CD4-positive, alpha-beta T cell (primary cell): ENCODE measurements at regions not wholly inside any gene's neighbourhood (a gene's known extent, or its start where the extent isn't known, plus 50 kb on each side); places are given as distances from the start of the nearest gene placed in this dataset.

Experiments
- ATAC-seq: fragments of 200-7000 bp; cut with Tn5 transposase; one replicate; pipeline ENCODE4 v1.10.0; 2022; ENCODE audit warnings: mild to moderate bottlenecking; ENCODE audit not compliant: poor library complexity
- CTCF ChIA-PET: fragments of 350-600 bp; sonication (Branson Sonifier 250); formaldehyde crosslinking; loops from one replicate; lab custom pipeline; 2021; ENCODE audit warnings: antibody characterized with exemption, inconsistent platforms; lab: Charles Lee
- POLR2A ChIA-PET: fragments of 350-600 bp; sonication (Branson Sonifier 250); formaldehyde crosslinking; loops from one replicate; lab custom pipeline; 2021; ENCODE audit warnings: antibody characterized with exemption, inconsistent platforms; lab: Charles Lee
- DNase-seq, 14 experiments: peaks; one replicate each; pipeline ENCODE4 v3.0.0-alpha.2; 2013 to 2020; ENCODE audit warnings: mixed read lengths in 2 of 14
- H3K27ac ChIP-seq, 2 donors: one replicate each; pipeline versions ENCODE4 v1.5.1 to v1.7.0; 2013; ENCODE audit warnings: low read length in 2 of 2, low read depth in 1 of 2, mild to moderate bottlenecking in 1 of 2
- H3K27me3 ChIP-seq, 2 experiments: 1 replicate in 1 of 2; 2 replicates in 1 of 2; pipeline versions ENCODE4 v1.6.1 to v1.7.0; 2013; ENCODE audit warnings: low read length in 2 of 2, control low read depth in 1 of 2, mild to moderate bottlenecking in 1 of 2, moderate library complexity in 1 of 2; ENCODE audit not compliant: insufficient read depth in 2 of 2, control insufficient read depth in 1 of 2
- H3K36me3 ChIP-seq: one replicate; pipeline ENCODE4 v1.6.1; 2013; ENCODE audit warnings: low read length, control low read depth; ENCODE audit not compliant: insufficient read depth
- H3K4me1 ChIP-seq: one replicate; pipeline ENCODE4 v1.6.1; 2013; ENCODE audit warnings: low read length, control low read depth; ENCODE audit not compliant: insufficient read depth
- H3K4me3 ChIP-seq: one replicate; pipeline ENCODE4 v1.5.1; 2013; ENCODE audit warnings: mild to moderate bottlenecking, low read length, moderate library complexity
- H3K9me3 ChIP-seq, 2 experiments: 1 replicate in 1 of 2; 2 replicates in 1 of 2; pipeline versions ENCODE4 v1.6.1 to v1.7.0; 2013; ENCODE audit warnings: low read length in 2 of 2, mild to moderate bottlenecking in 2 of 2, control low read depth in 1 of 2, moderate library complexity in 1 of 2; ENCODE audit not compliant: control insufficient read depth in 1 of 2, insufficient read depth in 1 of 2
- H3K27ac Mint-ChIP-seq: one replicate; pipeline ENCODE4 v1.8.0; 2020; ENCODE audit warnings: mixed read lengths
- H3K27me3 Mint-ChIP-seq: one replicate; pipeline ENCODE4 v1.8.0; 2021; ENCODE audit warnings: mixed read lengths
- H3K36me3 Mint-ChIP-seq: one replicate; pipeline ENCODE4 v1.8.0; 2021; ENCODE audit warnings: low read depth, mixed read lengths
- H3K4me1 Mint-ChIP-seq: one replicate; pipeline ENCODE4 v1.8.0; 2021; ENCODE audit warnings: low read depth, mixed read lengths
- H3K4me3 Mint-ChIP-seq: one replicate; pipeline ENCODE4 v1.8.0; 2020; ENCODE audit warnings: mild to moderate bottlenecking, mixed read lengths
- H3K9me3 Mint-ChIP-seq: one replicate; pipeline ENCODE4 v1.8.0; 2020; ENCODE audit warnings: mixed read lengths
- intact Hi-C, 2 experiments: fragments of 100-400 bp; cut with DNase I in 1 of 2; cut with micrococcal nuclease in 1 of 2; formaldehyde crosslinking; loops; one replicate each; pipeline versions ENCODE4 v1.15.1 to v1.9.0; 2023 to 2025; cut with DNase I, micrococcal nuclease
- TF ChIP-seq, protein P1 (sequence below): fragments of 200-600 bp; IDR thresholded peaks from one replicate; pipeline ENCODE4 v1.8.0; 2022; ENCODE audit warnings: antibody characterized with exemption, mild to moderate bottlenecking

DNA sequence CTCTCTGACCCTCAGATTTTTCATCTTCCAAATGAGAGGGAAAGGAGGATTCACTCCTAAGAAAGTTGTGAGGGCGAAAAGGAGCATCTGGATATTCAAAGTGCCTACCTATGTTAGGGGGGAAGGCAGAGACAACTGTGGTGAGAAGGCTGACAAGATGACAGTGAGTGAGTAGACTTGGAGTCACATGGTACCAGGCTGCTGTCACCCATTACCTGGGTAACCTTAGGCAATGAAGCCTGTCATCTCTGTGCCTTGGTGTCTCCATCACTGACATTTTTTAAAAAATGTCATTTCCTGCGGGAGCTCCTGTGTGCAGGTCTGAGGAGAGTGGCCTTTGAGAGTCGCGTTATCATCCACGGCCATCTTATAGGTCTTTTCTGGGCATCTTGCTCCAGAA lies 124.0 kb downstream of the MAF start:
- intact Hi-C loops, result no loop called here

DNA sequence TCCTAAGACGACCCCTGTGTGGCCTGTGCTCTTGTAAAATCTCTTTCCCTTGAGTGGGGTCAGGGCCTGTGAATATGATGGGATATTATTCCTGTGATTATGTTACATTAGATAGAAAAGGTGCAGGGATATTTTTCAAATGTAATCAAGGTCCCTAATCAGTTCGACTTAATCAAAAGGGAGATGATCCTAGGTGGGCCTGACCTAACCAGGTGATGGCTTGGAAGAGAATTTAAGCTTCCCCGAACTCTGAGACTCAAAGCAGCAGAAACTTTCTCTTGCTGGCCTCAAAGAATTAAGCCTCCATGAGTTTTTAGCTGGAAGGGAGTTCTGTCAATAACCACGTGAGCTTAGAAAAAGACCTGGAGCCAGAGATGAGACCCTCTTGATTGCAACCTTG lies 124.7 kb downstream of the MAF start:
- no peak for DNase-seq
- H3K27me3 ChIP-seq, result no peaks in the 10 kb centered on the region
- ATAC-seq, result no peak
- H3K36me3 ChIP-seq, result no peaks in the 10 kb centered on the region
- TF ChIP-seq, protein P1, sequence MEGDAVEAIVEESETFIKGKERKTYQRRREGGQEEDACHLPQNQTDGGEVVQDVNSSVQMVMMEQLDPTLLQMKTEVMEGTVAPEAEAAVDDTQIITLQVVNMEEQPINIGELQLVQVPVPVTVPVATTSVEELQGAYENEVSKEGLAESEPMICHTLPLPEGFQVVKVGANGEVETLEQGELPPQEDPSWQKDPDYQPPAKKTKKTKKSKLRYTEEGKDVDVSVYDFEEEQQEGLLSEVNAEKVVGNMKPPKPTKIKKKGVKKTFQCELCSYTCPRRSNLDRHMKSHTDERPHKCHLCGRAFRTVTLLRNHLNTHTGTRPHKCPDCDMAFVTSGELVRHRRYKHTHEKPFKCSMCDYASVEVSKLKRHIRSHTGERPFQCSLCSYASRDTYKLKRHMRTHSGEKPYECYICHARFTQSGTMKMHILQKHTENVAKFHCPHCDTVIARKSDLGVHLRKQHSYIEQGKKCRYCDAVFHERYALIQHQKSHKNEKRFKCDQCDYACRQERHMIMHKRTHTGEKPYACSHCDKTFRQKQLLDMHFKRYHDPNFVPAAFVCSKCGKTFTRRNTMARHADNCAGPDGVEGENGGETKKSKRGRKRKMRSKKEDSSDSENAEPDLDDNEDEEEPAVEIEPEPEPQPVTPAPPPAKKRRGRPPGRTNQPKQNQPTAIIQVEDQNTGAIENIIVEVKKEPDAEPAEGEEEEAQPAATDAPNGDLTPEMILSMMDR, result no peak
- no peaks in the 10 kb centered on the region for H3K9me3 ChIP-seq
- Mint-ChIP-seq H3K27ac (no peak overlapping the region), H3K27me3 (no peaks in the 10 kb centered on the region), H3K4me1 (no peaks in the 10 kb centered on the region), H3K4me3 (no peak overlapping the region), H3K36me3 (no peaks in the 10 kb centered on the region), H3K9me3 (no peaks in the 10 kb centered on the region)
- ChIA-PET POLR2A (interaction anchor here (0.6 kb wide), 1 partner anchor 1217 kb away, joined by 3 read pairs; no protein-coding TSS in a partner anchor), CTCF (interaction anchor here (1.1 kb wide), 1 partner anchor 24 kb away, joined by 3 read pairs; no protein-coding TSS in a partner anchor)
- no peak overlapping the region for H3K27ac ChIP-seq
- H3K4me1 ChIP-seq, result no peaks in the 10 kb centered on the region
- intact Hi-C loops, result no loop called here
- H3K4me3 ChIP-seq, result no peak overlapping the region

More for the DNA sequence above, 124.0 kb downstream of the MAF start:
- Mint-ChIP-seq H3K27ac (no peak overlapping the region), H3K9me3 (no peaks in the 10 kb centered on the region), H3K27me3 (no peaks in the 10 kb centered on the region), H3K4me1 (no peaks in the 10 kb centered on the region), H3K4me3 (no peak overlapping the region), H3K36me3 (no peaks in the 10 kb centered on the region)
- TF ChIP-seq, protein P1, result no peak
- Histone ChIP-seq H3K27me3 (no peaks in the 10 kb centered on the region), H3K9me3 (no peaks in the 10 kb centered on the region), H3K4me1 (no peaks in the 10 kb centered on the region), H3K36me3 (no peaks in the 10 kb centered on the region), H3K27ac (no peak overlapping the region), H3K4me3 (no peak overlapping the region)
- POLR2A ChIA-PET, result no interaction called here
- DNase-seq, result no peak
- CTCF ChIA-PET, result interaction anchor here (1.1 kb wide), 1 partner anchor 23 kb away, joined by 3 read pairs; no protein-coding TSS in a partner anchor
- no peak for ATAC-seq

DNA sequence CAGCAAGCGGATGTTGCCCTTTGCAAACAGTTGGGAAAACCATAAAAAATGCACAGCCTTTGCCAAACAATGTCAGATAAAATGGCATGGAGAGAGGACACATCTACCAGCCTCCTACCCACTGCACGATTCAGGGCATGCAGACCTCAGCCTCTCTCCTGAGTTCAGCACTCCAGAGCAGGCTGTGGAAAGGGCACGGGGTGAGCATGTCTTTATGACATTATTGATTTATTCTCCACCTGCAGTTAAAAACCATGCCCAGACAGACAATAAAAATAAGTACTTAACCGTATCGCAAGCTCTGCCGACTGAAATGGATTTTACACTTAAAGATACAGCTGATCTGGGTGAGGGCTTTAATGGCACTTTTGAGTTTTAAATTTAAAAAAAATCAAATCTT lies 127.1 kb downstream of the MAF start:
- Mint-ChIP-seq H3K27me3 (no peaks in the 10 kb centered on the region), H3K4me1 (no peaks in the 10 kb centered on the region), H3K36me3 (no peaks in the 10 kb centered on the region), H3K27ac (no peak overlapping the region), H3K4me3 (no peak overlapping the region), H3K9me3 (no peaks in the 10 kb centered on the region)
- Histone ChIP-seq H3K4me1 (no peaks in the 10 kb centered on the region), H3K27me3 (no peaks in the 10 kb centered on the region), H3K4me3 (no peak overlapping the region), H3K9me3 (no peaks in the 10 kb centered on the region), H3K27ac (no peak overlapping the region), H3K36me3 (no peaks in the 10 kb centered on the region)
- CTCF ChIA-PET, result no interaction called here
- POLR2A ChIA-PET, result no interaction called here
- ATAC-seq (no peak), DNase-seq (no peak)
- TF ChIP-seq, protein P1, result no peak
- intact Hi-C loops, result no loop called here
